ENCODE measurements at regions not wholly inside any gene's neighbourhood (a gene's known extent, or its start where the extent isn't known, plus 50 kb on each side); places are given as distances from the start of the nearest gene placed in this dataset.

GRCh38 chr6:153957394-153957793 is 81.6 kb upstream of the OPRM1 start:
- WGBS (ENCODE audit: extremely low coverage, insufficient read length, low lambda C conversion rate) = no CpG with 5 or more reads among the region's 4 CpGs
- no peak for TF ChIP-seq CTCF (conservative IDR thresholded peaks at IDR 0.05)

More at GRCh38 chr6:153957394-153957793, 81.6 kb upstream of the OPRM1 start:
- Histone ChIP-seq H3K4me2 (ENCODE audit: insufficient read depth, insufficient read length, low read length) (no peak overlapping the region), H2BK5ac (ENCODE audit: insufficient read length, low read length) (no peak overlapping the region), H3K9ac (ENCODE audit: extremely low read depth, insufficient read length, low read length) (no peak overlapping the region), H2BK15ac (ENCODE audit: low read depth, low read length) (no peak overlapping the region), H4K5ac (ENCODE audit: insufficient read length, low read depth, low read length) (no peak overlapping the region), H3K27me3 (ENCODE audit: insufficient read depth, low read length) (no peaks in the 10 kb centered on the region), H3K9me3 (ENCODE audit: control insufficient read depth, low read depth, low read length) (no peaks in the 10 kb centered on the region), H3K18ac (ENCODE audit: insufficient read length, low read depth, low read length) (no peak overlapping the region), H2BK120ac (ENCODE audit: low read depth, low read length, poor library complexity, severe bottlenecking) (no peak overlapping the region), H3K27ac (ENCODE audit: insufficient read length, low read depth, low read length) (no peak overlapping the region), H3K23ac (ENCODE audit: insufficient read length, low read depth, low read length) (no peak overlapping the region), H3K79me1 (ENCODE audit: insufficient read depth, low read depth, low read length, poor library complexity, severe bottlenecking) (no peaks in the 10 kb centered on the region), H2AFZ (ENCODE audit: low read length) (no peak overlapping the region), H4K20me1 (ENCODE audit: control insufficient read depth, insufficient read depth, insufficient read length) (no peaks in the 10 kb centered on the region), H3K4me1 (ENCODE audit: insufficient read depth, low read length) (peaks cover 2% of the 10 kb centered on the region; the same call in 1 of the 2 replicates), H3K23me2 (ENCODE audit: insufficient read length, low read depth, low read length, poor library complexity, severe bottlenecking) (no peaks in the 10 kb centered on the region), H3T11ph (ENCODE audit: low read length) (no peak overlapping the region), H4K91ac (ENCODE audit: insufficient read length, low read depth, low read length) (no peak overlapping the region), H4K8ac (replicated peaks; ENCODE audit: insufficient read length, low read depth, low read length) (no peak overlapping the region), H2BK20ac (ENCODE audit: low read depth, low read length, poor library complexity, severe bottlenecking) (no peak overlapping the region), H3K14ac (ENCODE audit: insufficient read depth, low read length) (no peak overlapping the region), H3K79me2 (ENCODE audit: insufficient read depth, low read length) (no peaks in the 10 kb centered on the region), H2BK12ac (ENCODE audit: insufficient read length, low read depth, low read length) (no peak overlapping the region), H3K56ac (ENCODE audit: insufficient read length, low read depth, low read length) (no peak overlapping the region), H3K4ac (ENCODE audit: low read depth, low read length) (no peak overlapping the region), H2AK5ac (ENCODE audit: insufficient read length, low read length) (no peak overlapping the region)
- H3K36me3 Mint-ChIP-seq (ENCODE audit: insufficient read depth in 1 of 3, low read depth in 3 of 3) = peaks cover 0 to 10% (median 2%) of the 10 kb centered on the region in 3 experiments; a peak in 4 of 7 replicates
- H3K9me3 Mint-ChIP-seq = peaks cover 9 to 15% of the 10 kb centered on the region in 2 experiments; a peak in 4 of 5 replicates
- H3K27ac Mint-ChIP-seq = no peak overlapping the region
- no peak for DNase-seq
- no peaks in the 10 kb centered on the region for H3K27me3 Mint-ChIP-seq (ENCODE audit: low read depth)
- H3K4me3 Mint-ChIP-seq = no peak overlapping the region
- peaks cover 13 to 23% of the 10 kb centered on the region in 2 experiments for H3K4me1 Mint-ChIP-seq
